Large intestine (tissue), 3 donors: ENCODE measurements at regions not wholly inside any gene's neighbourhood (a gene's known extent, or its start where the extent isn't known, plus 50 kb on each side); places are given as distances from the start of the nearest gene placed in this dataset.

Experiments
- DNase-seq, 2 donors: peaks; one replicate each; pipeline versions ENCODE4 v3.0.0 to v3.0.0-alpha.2; 2013
- H3K27ac ChIP-seq: one replicate; pipeline ENCODE4 v1.5.1; 2013; ENCODE audit warnings: low read length
- H3K27me3 ChIP-seq: 2 replicates; pipeline ENCODE4 v1.6.1; 2013; ENCODE audit warnings: low read length; ENCODE audit not compliant: control insufficient read depth, insufficient read depth
- H3K36me3 ChIP-seq: 2 replicates; pipeline ENCODE4 v1.6.1; 2013; ENCODE audit warnings: low read length; ENCODE audit not compliant: control insufficient read depth, insufficient read depth
- H3K4me1 ChIP-seq: one replicate; pipeline ENCODE4 v1.6.1; 2013; ENCODE audit warnings: low read length; ENCODE audit not compliant: control insufficient read depth, insufficient read depth
- H3K4me3 ChIP-seq: one replicate; pipeline ENCODE4 v1.5.1; 2013; ENCODE audit warnings: low read length
- H3K9me3 ChIP-seq: one replicate; pipeline ENCODE4 v1.6.1; 2013; ENCODE audit warnings: mild to moderate bottlenecking, low read depth, low read length, moderate library complexity; ENCODE audit not compliant: control insufficient read depth
- WGBS: methylation state at CpG from one replicate; pipeline ENCODE4 v1.1.5; 2013; ENCODE audit warnings: low lambda C conversion rate; ENCODE audit not compliant: insufficient coverage; 5-methylcytosine and 5-hydroxymethylcytosine counted together

- 100% methylated on average over 1 of the region's 4 CpGs for WGBS
These were observed 114.9 kb upstream of the MOCS1 start for GRCh38 chr6:40049128-40049527.

GRCh38 chr6:40044196-40044595 lies 109.9 kb upstream of the MOCS1 start:
- Histone ChIP-seq H3K27ac (no peak overlapping the region), H3K4me1 (no peaks in the 10 kb centered on the region), H3K4me3 (no peak overlapping the region), H3K9me3 (no peaks in the 10 kb centered on the region), H3K27me3 (no peaks in the 10 kb centered on the region), H3K36me3 (no peaks in the 10 kb centered on the region)
- DNase-seq = no peak
- WGBS = no CpG with 5 or more reads among the region's 1 CpG

More at GRCh38 chr6:40049128-40049527, 114.9 kb upstream of the MOCS1 start:
- H3K9me3 ChIP-seq = no peaks in the 10 kb centered on the region
- DNase-seq = no peak
- H3K27ac ChIP-seq = no peak overlapping the region
- H3K36me3 ChIP-seq = no peaks in the 10 kb centered on the region
- H3K4me3 ChIP-seq = no peak overlapping the region
- H3K4me1 ChIP-seq = no peaks in the 10 kb centered on the region
- peaks cover 5% of the 10 kb centered on the region for H3K27me3 ChIP-seq

- Histone ChIP-seq H3K27ac (no peak overlapping the region), H3K4me1 (no peaks in the 10 kb centered on the region), H3K9me3 (no peaks in the 10 kb centered on the region), H3K4me3 (no peak overlapping the region), H3K36me3 (no peaks in the 10 kb centered on the region), H3K27me3 (peaks cover under 1% of the 10 kb centered on the region)
- no peak for DNase-seq
These were observed 108.0 kb upstream of the MOCS1 start for GRCh38 chr6:40042232-40042631.

- H3K27me3 ChIP-seq = peaks cover 7% of the 10 kb centered on the region
- peak in 1 of 2 donors; percentile 6 for DNase-seq
- H3K4me3 ChIP-seq = no peak overlapping the region
- no peaks in the 10 kb centered on the region for H3K36me3 ChIP-seq
- H3K27ac ChIP-seq = no peak overlapping the region
- no peaks in the 10 kb centered on the region for H3K9me3 ChIP-seq
- no CpG with 5 or more reads among the region's 3 CpGs for WGBS
- H3K4me1 ChIP-seq = no peaks in the 10 kb centered on the region
These were observed 104.8 kb upstream of the MOCS1 start for GRCh38 chr6:40039042-40039441.

- no peak for DNase-seq
- H3K36me3 ChIP-seq = no peaks in the 10 kb centered on the region
These were observed 104.4 kb upstream of the MOCS1 start for GRCh38 chr6:40038626-40039025.

DNA sequence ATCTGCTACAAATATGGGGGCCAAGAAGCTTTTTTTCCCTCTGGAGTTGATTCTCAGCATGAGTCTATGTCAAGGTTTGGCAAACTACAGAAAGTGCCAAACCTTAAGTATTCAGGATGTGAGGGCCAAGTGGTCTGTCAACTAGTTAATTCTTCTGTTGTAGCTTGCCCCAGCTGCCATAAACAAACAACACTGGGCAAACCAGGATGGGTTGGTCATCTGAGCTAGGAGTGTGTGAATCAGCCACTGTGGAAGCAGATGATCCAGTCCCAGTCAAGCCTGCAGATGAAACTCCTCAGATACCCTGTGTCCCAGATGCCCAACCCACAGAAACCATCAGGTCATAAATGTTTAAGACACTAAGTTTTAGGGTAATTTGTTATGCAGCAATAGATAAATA lies 103.0 kb upstream of the MOCS1 start:
- H3K36me3 ChIP-seq = no peaks in the 10 kb centered on the region
- peaks cover 7% of the 10 kb centered on the region for H3K27me3 ChIP-seq
- no peak overlapping the region for H3K27ac ChIP-seq
- H3K4me3 ChIP-seq = no peak overlapping the region
- no peaks in the 10 kb centered on the region for H3K9me3 ChIP-seq
- DNase-seq = no peak
- no peaks in the 10 kb centered on the region for H3K4me1 ChIP-seq

More at GRCh38 chr6:40038626-40039025, 104.4 kb upstream of the MOCS1 start:
- Histone ChIP-seq H3K4me1 (no peaks in the 10 kb centered on the region), H3K27me3 (peaks cover 7% of the 10 kb centered on the region), H3K27ac (no peak overlapping the region), H3K9me3 (no peaks in the 10 kb centered on the region), H3K4me3 (no peak overlapping the region)

DNA sequence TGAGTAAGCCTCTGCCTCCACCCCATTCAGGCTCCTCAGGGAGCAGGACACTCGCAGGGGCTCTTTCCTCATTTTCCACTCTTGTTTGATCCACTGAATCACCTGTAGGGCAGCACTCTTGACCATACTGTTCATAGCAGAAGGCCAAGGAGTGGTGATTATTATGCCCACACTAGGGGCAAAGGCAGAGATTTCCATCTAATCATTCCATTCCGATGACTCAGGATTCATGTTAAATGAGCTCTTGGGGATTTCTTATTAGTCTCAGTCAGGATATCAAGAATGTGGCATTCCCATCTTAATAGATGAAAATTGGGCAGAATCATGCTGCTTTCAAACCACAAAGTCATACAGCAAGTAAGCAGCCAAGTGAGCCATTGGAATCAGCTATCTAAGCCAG lies 101.9 kb upstream of the MOCS1 start:
- WGBS = no CpG with 5 or more reads among the region's 2 CpGs
- Histone ChIP-seq H3K9me3 (no peaks in the 10 kb centered on the region), H3K27ac (no peak overlapping the region), H3K4me3 (no peak overlapping the region), H3K27me3 (peaks cover 7% of the 10 kb centered on the region), H3K4me1 (no peaks in the 10 kb centered on the region), H3K36me3 (no peaks in the 10 kb centered on the region)
- DNase-seq = no peak

DNA sequence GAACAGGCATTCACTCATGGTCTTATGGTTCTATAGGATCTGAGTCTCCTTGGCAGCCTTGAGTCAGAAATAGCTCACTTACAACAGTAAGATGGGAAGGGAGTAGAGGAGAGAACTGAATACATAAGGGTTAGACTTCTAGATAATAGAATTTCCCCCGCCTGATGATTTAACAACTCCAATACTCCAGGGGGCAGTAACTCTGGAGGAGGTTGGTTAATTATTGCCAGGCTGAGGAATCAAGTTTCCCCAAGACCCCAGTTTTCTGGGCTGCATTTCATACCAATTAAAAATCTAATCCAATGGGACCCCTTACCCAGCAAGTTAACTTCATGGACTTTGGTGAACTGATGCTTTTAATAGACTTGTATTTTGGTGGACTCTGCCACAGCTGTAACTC lies 94.2 kb upstream of the MOCS1 start:
- Histone ChIP-seq H3K4me1 (no peaks in the 10 kb centered on the region), H3K36me3 (no peaks in the 10 kb centered on the region), H3K4me3 (no peak overlapping the region), H3K9me3 (no peaks in the 10 kb centered on the region), H3K27ac (no peak overlapping the region), H3K27me3 (no peaks in the 10 kb centered on the region)
- WGBS = no CpG with 5 or more reads among the region's 1 CpG
- no peak for DNase-seq

GRCh38 chr6:40022867-40023266 lies 88.6 kb upstream of the MOCS1 start:
- Histone ChIP-seq H3K27ac (no peak overlapping the region), H3K4me3 (no peak overlapping the region), H3K27me3 (no peaks in the 10 kb centered on the region), H3K36me3 (no peaks in the 10 kb centered on the region), H3K9me3 (no peaks in the 10 kb centered on the region), H3K4me1 (no peaks in the 10 kb centered on the region)
- no CpG with 5 or more reads among the region's 6 CpGs for WGBS
- DNase-seq = peak in 1 of 2 donors; percentile 5

GRCh38 chr6:40020166-40020565 lies 85.9 kb upstream of the MOCS1 start:
- Histone ChIP-seq H3K9me3 (no peaks in the 10 kb centered on the region), H3K27me3 (no peaks in the 10 kb centered on the region), H3K4me3 (no peak overlapping the region), H3K27ac (no peak overlapping the region), H3K4me1 (no peaks in the 10 kb centered on the region), H3K36me3 (no peaks in the 10 kb centered on the region)
- no peak for DNase-seq

- 100% methylated on average over 1 of the region's 1 CpG for WGBS
- Histone ChIP-seq H3K27me3 (no peaks in the 10 kb centered on the region), H3K4me3 (no peak overlapping the region), H3K4me1 (no peaks in the 10 kb centered on the region), H3K27ac (no peak overlapping the region), H3K9me3 (no peaks in the 10 kb centered on the region), H3K36me3 (no peaks in the 10 kb centered on the region)
- DNase-seq = no peak
These were observed 81.3 kb upstream of the MOCS1 start for GRCh38 chr6:40015530-40015929.
